HCT116 (cell line): ENCODE measurements at regions not wholly inside any gene's neighbourhood (a gene's known extent, or its start where the extent isn't known, plus 50 kb on each side); places are given as distances from the start of the nearest gene placed in this dataset.

Source experiments
- ATAC-seq: fragments of 200-7000 bp; cut with Tn5 transposase; 2 replicates; pipeline ENCODE4 v1.9.1; 2020; ENCODE audit warnings: mild to moderate bottlenecking, moderate library complexity
- BruUV-seq: library from RNA; stranded (reverse); fragments of 400-500 nt; replicated peaks from 2 replicates; lab custom pipeline; 2021; lab: Mats Ljungman, UMichigan
- CTCF ChIA-PET: fragments of 300-600 bp; sonication (Branson Sonifier 250); formaldehyde crosslinking; loops from one replicate; lab custom pipeline; 2021; ENCODE audit warnings: antibody characterized with exemption; lab: Charles Lee
- POLR2A ChIA-PET: fragments of 300-600, 350-600 bp; sonication (Branson Sonifier 250); formaldehyde crosslinking; loops from one replicate; lab custom pipeline; 2021; ENCODE audit warnings: antibody characterized with exemption; lab: Charles Lee
- RAD21 ChIA-PET, 2 experiments: fragments of 300-600 bp; sonication (Branson Sonifier 250); formaldehyde crosslinking; loops; one replicate each; lab custom pipeline; 2023; ENCODE audit warnings: low total read pairs in 2 of 2; ENCODE audit not compliant: uncharacterized antibody in 2 of 2, unreplicated experiment in 2 of 2, low non-redundant PET in 1 of 2; lab: Charles Lee
- DNase-seq: peaks from one replicate; pipeline ENCODE4 v3.0.0-alpha.2; 2010; ENCODE audit warnings: low read depth, low spot score
- H2AFZ ChIP-seq: fragments of 200-600 bp; shearing (Covaris generic), sonication (generic); 2 replicates; pipeline ENCODE4 v1.6.1; 2017; ENCODE audit warnings: low read depth, mixed run types, mixed read lengths, antibody characterized with exemption, low read length; ENCODE audit not compliant: poor library complexity, severe bottlenecking
- H3K27ac ChIP-seq: 2 replicates; pipeline ENCODE4 v1.5.1; 2012; ENCODE audit warnings: low read depth, low read length
- H3K27me3 ChIP-seq: fragments of 200-600 bp; sonication (generic); 2 replicates; pipeline ENCODE4 v1.6.1; 2016; ENCODE audit warnings: mixed run types, low read length, mixed read lengths; ENCODE audit not compliant: insufficient read depth
- H3K36me3 ChIP-seq, 2 experiments: fragments of 200-500 bp in 1 of 2; fragments of 200-600 bp in 1 of 2; sonication (Bioruptor generic) in 1 of 2; sonication (generic) in 1 of 2; 2 replicates each; pipeline versions ENCODE4 v1.5.1 to v1.6.1; 2014 to 2016; ENCODE audit warnings: low read length in 2 of 2, inconsistent platforms in 1 of 2, mixed read lengths in 1 of 2, mixed run types in 1 of 2; ENCODE audit not compliant: insufficient read depth in 2 of 2, control insufficient read depth in 1 of 2
- H3K4me1 ChIP-seq, 2 experiments: fragments of 200-600 bp in 1 of 2; sonication (generic) in 1 of 2; 2 replicates each; pipeline versions ENCODE4 v1.5.1 to v1.6.1; 2012 to 2017; ENCODE audit warnings: low read length in 2 of 2, inconsistent platforms in 1 of 2, mild to moderate bottlenecking in 1 of 2, mixed read lengths in 1 of 2, mixed run types in 1 of 2, moderate library complexity in 1 of 2; ENCODE audit not compliant: insufficient read depth in 2 of 2, control insufficient read depth in 1 of 2
- H3K4me2 ChIP-seq: fragments of 200-600 bp; sonication (generic); 2 replicates; pipeline ENCODE4 v1.6.1; 2017; ENCODE audit warnings: mixed run types, low read length, mixed read lengths
- H3K4me3 ChIP-seq, 2 experiments: fragments of 200-600 bp in 1 of 2; sonication (generic) in 1 of 2; replicated peaks in 1 of 2; 2 replicates each; pipeline ENCODE4 v1.5.1; 2011 to 2016; ENCODE audit warnings: low read length in 2 of 2, control low read depth in 1 of 2, low read depth in 1 of 2, mild to moderate bottlenecking in 1 of 2, mixed read lengths in 1 of 2, mixed run types in 1 of 2
- H3K79me2 ChIP-seq: fragments of 200-600 bp; sonication (generic); 2 replicates; pipeline ENCODE4 v1.6.1; 2017; ENCODE audit warnings: mild to moderate bottlenecking, mixed run types, low read length, moderate library complexity, mixed read lengths; ENCODE audit not compliant: insufficient read depth
- H3K9ac ChIP-seq: fragments of 200-600 bp; sonication (generic); 2 replicates; pipeline ENCODE4 v1.6.1; 2016; ENCODE audit warnings: low read length, mixed read lengths
- H3K9me2 ChIP-seq: fragments of 200-600 bp; sonication (generic), shearing (Covaris generic); 2 replicates; pipeline ENCODE4 v1.6.1; 2017; ENCODE audit warnings: mixed run types, mild to moderate bottlenecking, moderate library complexity; ENCODE audit not compliant: insufficient read depth
- H3K9me3 ChIP-seq, 2 experiments: fragments of 200-500 bp in 1 of 2; fragments of 200-600 bp in 1 of 2; sonication (Bioruptor generic) in 1 of 2; sonication (generic) in 1 of 2; 2 replicates each; pipeline ENCODE4 v1.6.1; 2014 to 2017; ENCODE audit warnings: low read length in 2 of 2, mixed read lengths in 2 of 2, inconsistent platforms in 1 of 2, low read depth in 1 of 2, mild to moderate bottlenecking in 1 of 2, mixed run types in 1 of 2, moderate library complexity in 1 of 2; ENCODE audit not compliant: control insufficient read depth in 1 of 2, insufficient read depth in 1 of 2
- H4K20me1 ChIP-seq: fragments of 200-600 bp; sonication (generic), shearing (Covaris generic); 2 replicates; pipeline ENCODE4 v1.6.1; 2017; ENCODE audit warnings: mixed run types, mild to moderate bottlenecking, moderate library complexity; ENCODE audit not compliant: insufficient read depth
- ATF3 ChIP-seq: IDR thresholded peaks from 2 replicates; pipeline ENCODE4 v1.6.1; 2012
- CBX3 ChIP-seq: IDR thresholded peaks from 2 replicates; pipeline ENCODE4 v1.6.1; 2012; ENCODE audit warnings: low read depth
- ELF1 ChIP-seq: IDR thresholded peaks from 2 replicates; pipeline ENCODE4 v1.6.1; 2012; ENCODE audit warnings: low read depth, borderline replicate concordance
- EZH2 ChIP-seq: fragments of 200-600 bp; sonication (generic); IDR thresholded peaks from 2 replicates; pipeline ENCODE4 v1.6.1; 2017; ENCODE audit warnings: antibody characterized with exemption, mixed run types
- EZH2phosphoT487 ChIP-seq: fragments of 200-600 bp; IDR thresholded peaks from 2 replicates; pipeline ENCODE4 v1.6.1; 2018; ENCODE audit warnings: antibody characterized with exemption, borderline replicate concordance
- FOSL1 ChIP-seq: IDR thresholded peaks from 2 replicates; pipeline ENCODE4 v1.6.1; 2012; ENCODE audit warnings: low read depth
- JUND ChIP-seq: IDR thresholded peaks from 2 replicates; pipeline ENCODE4 v1.6.1; 2012
- POLR2AphosphoS5 ChIP-seq: IDR thresholded peaks from 2 replicates; pipeline ENCODE4 v1.6.1; 2011; ENCODE audit warnings: mild to moderate bottlenecking, low read depth, low read length, moderate library complexity
- RAD21 ChIP-seq: IDR thresholded peaks from 2 replicates; pipeline ENCODE4 v1.6.1; 2012; ENCODE audit warnings: low read depth, mild to moderate bottlenecking
- REST ChIP-seq: IDR thresholded peaks from 2 replicates; pipeline ENCODE4 v1.6.1; 2012; ENCODE audit warnings: low read depth
- SP1 ChIP-seq: IDR thresholded peaks from 2 replicates; pipeline ENCODE4 v1.6.1; 2012; ENCODE audit warnings: low read depth
- SRF ChIP-seq: IDR thresholded peaks from 2 replicates; pipeline ENCODE4 v1.6.1; 2012; ENCODE audit warnings: low read depth
- TCF7L2 ChIP-seq: IDR thresholded peaks from 2 replicates; pipeline ENCODE4 v1.7.0; 2011; ENCODE audit warnings: borderline replicate concordance, inconsistent platforms; ENCODE audit not compliant: insufficient read depth, insufficient read length; ENCODE audit errors: extremely low read depth
- YY1 ChIP-seq: IDR thresholded peaks from 2 replicates; pipeline ENCODE4 v1.6.1; 2011; ENCODE audit warnings: low read length, low read depth, moderate library complexity, mild to moderate bottlenecking; ENCODE audit not compliant: insufficient replicate concordance; ENCODE audit errors: extremely low read depth
- ZBTB33 ChIP-seq: IDR thresholded peaks from 2 replicates; pipeline ENCODE4 v1.6.1; 2011; ENCODE audit warnings: mild to moderate bottlenecking, low read length, moderate library complexity; ENCODE audit not compliant: insufficient replicate concordance; ENCODE audit errors: extremely low read depth
- ZFX ChIP-seq: fragments of 450-650 bp; IDR thresholded peaks from 2 replicates; pipeline ENCODE4 v1.6.1; 2017
- intact Hi-C: fragments of 100-400 bp; cut with micrococcal nuclease; formaldehyde crosslinking; loops from 2 replicates; pipeline ENCODE4 v1.10.0; 2022

GRCh38 chr3:106339551-106339950 is 470.7 kb upstream of the CBLB start:
- TF ChIP-seq RAD21 (no peak), SRF (no peak), ELF1 (no peak), ATF3 (no peak), ZFX (no peak)
- ChIA-PET RAD21 (no interaction called here), CTCF (no interaction called here), POLR2A (no interaction called here)
- no TSS peak for BruUV-seq
- Histone ChIP-seq H4K20me1 (no peaks in the 10 kb centered on the region), H3K4me1 (peaks cover 0 to 14% of the 10 kb centered on the region in 2 experiments; a peak in 1 of 4 replicates), H3K9me2 (no peaks in the 10 kb centered on the region), H3K4me2 (no peak overlapping the region), H3K27ac (no peak overlapping the region), H3K36me3 (no peaks in the 10 kb centered on the region), H3K4me3 (no peak overlapping the region), H3K27me3 (no peaks in the 10 kb centered on the region), H3K9ac (no peak overlapping the region), H3K79me2 (no peaks in the 10 kb centered on the region), H2AFZ (no peak overlapping the region), H3K9me3 (no peaks in the 10 kb centered on the region)
- ATAC-seq: no peak
- intact Hi-C loops: no loop called here
- DNase-seq: no peak

- H3K36me3 ChIP-seq: no peaks in the 10 kb centered on the region
- H3K9me3 ChIP-seq: no peaks in the 10 kb centered on the region
- H3K9ac ChIP-seq: no peak overlapping the region
- ChIA-PET CTCF (no interaction called here), RAD21 (no interaction called here), POLR2A (no interaction called here)
- no TSS peak for BruUV-seq
- no peak overlapping the region for H3K27ac ChIP-seq
- no peak for DNase-seq
- intact Hi-C loops: no loop called here
- H3K79me2 ChIP-seq: no peaks in the 10 kb centered on the region
- no peaks in the 10 kb centered on the region for H3K27me3 ChIP-seq
- H3K4me3 ChIP-seq: no peak overlapping the region
- no peak overlapping the region for H3K4me2 ChIP-seq
- peaks cover 0 to 16% of the 10 kb centered on the region in 2 experiments; a peak in 1 of 4 replicates for H3K4me1 ChIP-seq
- H3K9me2 ChIP-seq: no peaks in the 10 kb centered on the region
- no peaks in the 10 kb centered on the region for H4K20me1 ChIP-seq
- no peak for ATAC-seq
- no peak overlapping the region for H2AFZ ChIP-seq
- TF ChIP-seq CBX3 (no peak), YY1 (no peak), RAD21 (no peak), JUND (no peak), FOSL1 (no peak), EZH2phosphoT487 (no peak), ZBTB33 (no peak), ELF1 (no peak), EZH2 (no peak), ZFX (no peak), TCF7L2 (no peak), SP1 (no peak), REST (no peak), POLR2AphosphoS5 (no peak)
These were observed 472.3 kb upstream of the CBLB start for GRCh38 chr3:106341087-106341486.
